HG02610 (cell line): ENCODE measurements at regions not wholly inside any gene's neighbourhood (a gene's known extent, or its start where the extent isn't known, plus 50 kb on each side); places are given as distances from the start of the nearest gene placed in this dataset.
"Not testable (repeated sequence)": the region's sequence is repeated elsewhere in the genome, so short reads cannot be mapped to it uniquely, and the experiment has no call there.

Experiments
- ATAC-seq: cut with Tn5 transposase; IDR thresholded peaks from one replicate; pipeline ENCODE4 v1.9.1; 2021; ENCODE audit warnings: mild to moderate bottlenecking, moderate library complexity; ENCODE audit not compliant: unreplicated experiment

DNA sequence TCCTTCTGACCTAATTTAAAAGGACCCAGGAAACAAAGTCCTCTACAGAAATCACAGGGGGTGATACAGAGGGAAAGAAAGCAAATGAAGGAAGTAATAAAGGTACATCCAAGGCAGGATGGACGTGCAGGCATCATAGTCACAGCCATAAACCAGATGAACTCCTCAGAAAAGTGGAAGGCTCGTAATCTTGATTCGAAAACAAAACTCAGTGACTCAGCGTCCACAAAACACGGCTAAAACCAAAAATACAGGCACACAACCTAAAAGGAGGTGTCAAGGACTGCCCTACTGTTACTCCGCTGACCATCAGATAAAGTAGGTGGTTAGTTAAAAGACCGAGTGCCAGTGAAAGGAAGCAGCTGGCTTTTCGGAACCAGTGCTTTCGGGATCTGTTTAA, 81.5 kb downstream of the TRIM69 start:
- ATAC-seq: not testable (repeated sequence)

DNA sequence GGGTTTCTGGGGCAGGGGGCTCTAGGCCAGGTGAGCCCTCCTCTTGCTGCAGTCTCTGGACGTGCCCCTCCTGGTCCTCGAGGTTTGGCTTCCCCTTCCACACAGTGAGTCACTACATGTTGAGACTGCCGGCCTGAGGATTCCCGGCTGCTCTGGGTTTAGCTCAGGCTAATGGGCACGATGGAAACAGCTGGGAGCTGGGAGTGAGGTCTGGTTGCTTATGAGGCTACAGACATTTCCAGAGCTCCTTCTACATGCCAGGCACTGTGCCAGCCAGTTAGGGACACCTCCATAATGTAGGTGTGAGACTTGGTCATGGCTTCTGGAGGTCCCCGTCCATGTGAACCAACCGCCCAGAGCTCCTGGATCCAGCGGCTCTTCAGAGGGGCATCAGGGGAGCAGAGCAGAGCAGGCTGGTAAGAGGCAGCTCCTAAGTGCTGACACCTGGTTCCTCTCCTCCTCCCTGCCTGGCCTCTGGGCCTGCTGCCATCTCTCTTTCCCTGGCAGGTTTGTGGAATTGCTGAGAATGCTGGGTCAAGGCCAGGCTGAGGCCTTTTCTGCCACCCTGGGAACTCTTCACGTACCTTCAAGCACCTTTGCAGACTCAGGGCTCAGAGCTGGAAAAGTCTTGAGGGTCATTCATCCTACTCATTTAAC, 83.1 kb downstream of the TRIM69 start:
- ATAC-seq: not testable (repeated sequence)

DNA sequence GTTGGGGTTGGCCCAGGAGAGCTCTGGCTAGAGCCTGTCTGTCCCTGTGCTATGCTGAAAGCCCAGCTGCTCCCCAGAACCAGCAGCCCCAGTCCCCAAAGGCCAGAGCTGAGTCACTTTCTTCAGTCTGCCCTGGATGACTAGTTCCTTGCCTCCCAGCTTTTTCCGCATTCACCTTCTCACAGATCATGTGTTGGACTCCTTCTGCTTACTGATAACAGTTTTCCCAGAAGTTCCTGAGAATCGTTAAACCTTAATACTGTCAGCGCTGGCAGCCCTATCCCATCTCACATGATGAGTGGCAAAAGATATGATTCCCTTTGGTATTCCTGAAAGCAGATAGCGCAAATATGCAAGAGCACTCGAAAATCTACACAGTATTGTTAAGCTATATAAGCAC, 84.2 kb downstream of the TRIM69 start:
- ATAC-seq: not testable (repeated sequence)

DNA sequence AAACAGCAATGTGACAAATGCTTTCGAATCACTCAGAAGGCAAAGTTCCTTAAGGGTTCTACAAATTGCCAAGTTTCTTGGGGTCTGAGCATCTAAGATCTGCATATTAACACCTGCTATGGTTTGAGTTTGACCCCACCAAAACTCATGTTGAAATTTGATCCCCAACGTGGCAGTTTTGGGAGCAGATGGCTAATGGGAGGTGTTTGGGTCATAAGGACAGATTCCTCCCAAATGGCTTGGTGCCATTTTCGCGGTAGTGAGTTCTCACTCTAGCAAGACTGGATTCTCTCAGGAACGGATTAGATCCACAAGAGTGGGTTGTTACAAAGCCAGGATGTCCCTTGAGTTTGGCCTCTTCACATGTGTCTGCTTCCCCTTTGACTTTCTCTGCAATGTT, 84.6 kb downstream of the TRIM69 start:
- ATAC-seq: not testable (repeated sequence)

DNA sequence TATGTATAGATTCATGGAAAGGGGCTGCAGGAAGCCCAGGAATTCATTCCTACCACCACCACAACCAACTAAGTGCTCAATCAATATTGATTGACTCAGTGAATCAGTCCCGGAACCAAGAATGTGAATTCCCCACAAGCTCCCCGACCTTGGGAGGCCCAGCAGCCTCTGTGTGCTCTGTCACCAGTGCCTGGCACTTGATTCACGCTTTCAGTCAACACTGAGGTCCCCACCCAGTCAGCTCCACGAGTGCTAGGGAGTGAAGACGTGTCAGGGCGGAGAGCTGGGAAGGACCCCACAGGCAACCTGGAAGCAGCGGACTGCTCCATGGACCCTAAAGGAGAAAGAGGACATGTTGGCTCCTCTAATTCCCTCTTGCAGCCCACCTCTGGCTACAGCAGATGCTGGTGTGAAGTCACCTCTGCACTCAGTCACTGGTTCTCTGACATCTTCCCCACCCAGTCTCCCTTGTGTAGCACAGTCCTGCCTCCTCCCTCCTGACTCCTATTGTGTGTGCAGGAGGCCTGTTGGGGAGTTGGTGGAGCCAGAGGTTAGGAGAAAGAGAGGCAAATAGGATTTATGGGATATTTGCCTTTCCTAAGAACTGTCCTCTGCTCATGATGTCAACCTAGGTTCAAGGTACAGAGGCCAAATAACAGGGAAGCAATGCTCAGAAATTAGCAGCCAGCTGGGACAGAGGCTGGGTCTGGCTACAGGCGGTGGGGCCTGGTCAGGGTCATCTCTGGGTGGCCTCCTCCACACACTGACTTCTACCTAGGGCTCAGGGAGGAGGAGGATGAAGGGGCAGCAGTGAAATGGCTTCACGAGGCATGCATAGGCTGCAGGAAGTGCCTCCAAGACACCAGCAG, 88.2 kb downstream of the TRIM69 start:
- ATAC-seq: not testable (repeated sequence)

DNA sequence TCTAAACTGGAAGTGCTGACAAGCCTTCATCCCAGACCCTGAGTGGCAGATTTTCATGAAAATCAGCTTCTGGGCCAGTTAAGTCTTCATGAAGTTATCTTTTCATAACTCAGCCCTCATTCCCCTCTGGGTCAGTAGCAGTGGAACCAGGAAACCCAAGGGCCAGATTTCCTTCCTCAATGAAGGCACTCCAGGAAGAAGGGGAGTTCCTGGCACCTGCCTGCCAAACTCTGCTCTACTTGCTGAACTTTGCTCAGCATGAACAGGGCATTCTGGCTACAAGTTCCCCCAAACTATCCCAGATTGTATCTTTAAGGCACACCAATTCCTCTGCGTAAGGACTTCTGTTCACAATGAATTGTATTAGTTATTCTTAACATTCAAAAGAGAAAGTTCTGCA, 90.3 kb downstream of the TRIM69 start:
- ATAC-seq: not testable (repeated sequence)

DNA sequence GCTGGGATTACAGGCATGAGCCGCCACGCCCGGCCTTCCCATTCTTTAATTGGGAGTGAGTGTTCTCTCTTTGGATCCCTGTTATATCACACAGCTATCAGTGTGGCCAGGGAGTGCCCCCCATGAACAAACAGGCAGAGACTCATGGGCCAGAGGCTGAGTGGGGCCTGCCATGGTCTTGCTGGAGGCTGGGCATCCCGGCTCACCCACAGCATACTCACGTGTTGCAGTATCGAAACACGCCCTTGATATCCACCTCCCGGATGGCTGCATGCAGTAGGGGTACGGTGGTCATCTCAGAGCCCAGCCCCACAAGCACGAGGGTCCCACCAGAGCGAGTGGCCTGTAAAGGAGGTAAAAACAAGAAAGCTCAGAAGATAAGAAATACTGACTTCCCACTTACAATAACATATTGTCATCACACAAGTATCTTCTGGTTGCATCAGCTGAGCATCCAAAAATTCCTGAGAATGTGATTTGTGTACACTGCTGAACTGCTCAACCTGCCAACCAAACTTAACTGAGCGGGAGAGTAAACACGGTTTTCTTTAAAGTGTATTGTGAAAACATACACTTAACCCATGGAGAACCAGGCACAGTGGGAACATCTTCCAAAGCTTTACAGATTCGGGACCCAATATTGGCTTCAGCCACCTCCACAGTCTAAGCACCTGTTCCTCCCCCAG, 92.0 kb downstream of the TRIM69 start:
- ATAC-seq: not testable (repeated sequence)

DNA sequence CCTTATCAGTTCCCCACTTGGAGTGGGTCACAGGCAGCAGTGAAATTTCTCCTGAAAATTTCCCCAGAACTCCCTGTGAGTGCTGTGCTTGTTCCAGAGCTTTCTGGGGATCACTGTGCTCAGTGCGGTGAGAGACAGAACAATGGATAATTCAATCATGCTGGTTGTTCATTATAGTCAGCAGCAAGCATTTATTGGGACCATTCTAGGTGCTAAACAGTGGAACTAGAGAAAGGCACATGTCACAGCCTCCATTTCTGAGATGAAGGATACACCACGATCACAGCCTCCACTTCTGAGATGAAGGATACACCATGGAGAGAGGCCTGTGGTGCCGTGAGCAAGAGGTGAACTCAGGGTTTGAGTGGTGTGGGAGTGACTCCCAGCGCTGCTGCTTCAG, 92.8 kb downstream of the TRIM69 start:
- ATAC-seq: not testable (repeated sequence)

DNA sequence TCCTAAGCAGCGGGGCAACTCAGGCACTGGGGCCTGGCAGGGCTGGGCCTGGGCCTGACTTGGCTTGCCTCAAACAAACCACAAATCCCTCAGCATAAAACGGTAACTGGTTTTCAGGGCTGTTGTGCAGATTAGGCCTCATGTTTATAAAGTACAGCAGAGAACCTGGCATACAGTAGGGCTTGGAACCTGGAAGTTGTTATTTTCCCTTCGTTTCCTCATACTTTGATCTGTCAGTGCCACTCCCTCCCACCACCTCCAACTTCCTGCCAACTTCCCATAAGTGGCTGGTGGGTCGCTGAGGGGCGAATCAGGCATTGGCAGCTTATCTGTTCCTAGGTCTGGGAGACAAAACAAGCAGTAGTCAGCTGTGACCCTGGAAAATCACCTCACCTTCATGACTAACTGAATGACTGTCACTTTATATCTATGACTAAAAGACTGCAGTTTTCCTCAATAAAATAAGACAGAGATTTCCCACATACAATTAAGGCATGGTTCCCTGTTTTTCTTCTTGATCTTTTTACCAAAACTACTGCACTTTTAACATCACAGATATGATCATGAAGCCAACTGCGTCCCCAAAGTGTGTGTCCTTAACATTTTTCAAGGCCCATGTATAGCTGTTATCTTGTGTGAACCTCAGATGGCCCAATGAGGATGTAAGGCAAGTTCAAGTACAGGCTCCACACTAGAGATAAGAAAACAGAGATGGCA, 94.5 kb downstream of the TRIM69 start:
- not testable (repeated sequence) for ATAC-seq

DNA sequence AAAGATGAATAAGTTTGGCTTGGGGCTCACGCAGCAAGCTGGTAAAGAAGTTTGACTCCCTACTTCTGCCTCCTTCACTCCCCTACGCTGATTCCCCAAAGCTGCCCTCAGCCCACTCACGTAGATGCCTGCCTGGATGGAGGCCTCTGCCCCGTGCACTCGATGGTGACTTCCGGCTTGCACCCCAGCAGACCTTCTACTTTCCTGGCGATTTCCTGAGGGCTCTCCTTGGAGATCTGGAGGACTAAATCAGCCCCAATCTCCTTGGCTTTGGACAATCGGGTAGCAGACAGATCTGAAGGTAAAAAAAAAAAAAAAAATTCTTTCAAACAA, 95.0 kb downstream of the TRIM69 start:
- not testable (repeated sequence) for ATAC-seq

DNA sequence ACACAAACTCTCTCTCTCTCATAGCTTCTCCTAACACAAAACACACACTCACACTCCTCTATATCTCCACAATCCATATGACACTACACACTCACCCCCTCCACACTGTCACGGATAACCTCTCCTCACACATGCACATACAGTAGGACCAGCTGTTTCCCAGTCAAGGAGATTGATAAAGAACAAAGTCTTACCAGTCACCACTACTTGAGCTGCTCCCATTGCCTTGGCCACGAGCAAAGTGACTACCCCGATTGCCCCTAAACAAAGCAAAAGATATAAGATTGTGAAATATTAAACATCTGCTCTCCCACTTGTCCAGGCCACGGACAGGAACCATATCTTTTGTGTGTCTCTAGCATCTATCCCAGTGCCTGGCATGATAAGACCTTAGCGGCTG, 95.8 kb downstream of the TRIM69 start:
- not testable (repeated sequence) for ATAC-seq

DNA sequence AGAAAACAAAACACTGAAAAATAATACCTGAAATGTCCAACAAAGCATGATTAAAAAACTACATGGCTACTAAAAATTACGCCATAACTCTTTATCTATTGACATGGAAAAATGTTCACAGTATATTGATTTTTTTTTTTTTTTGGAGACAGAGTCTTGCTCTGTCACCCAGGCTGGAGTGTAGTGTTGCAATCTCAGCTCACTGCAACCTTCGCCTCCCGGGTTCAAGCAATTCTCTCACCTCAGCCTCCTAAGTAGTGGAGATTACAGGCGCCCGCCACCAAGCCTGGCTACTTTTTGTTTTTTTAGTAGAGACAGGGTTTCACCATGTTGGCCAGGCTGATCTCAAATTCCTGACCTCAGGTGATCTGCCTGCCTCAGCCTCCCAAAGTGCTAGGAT, 96.8 kb downstream of the TRIM69 start:
- not testable (repeated sequence) for ATAC-seq

DNA sequence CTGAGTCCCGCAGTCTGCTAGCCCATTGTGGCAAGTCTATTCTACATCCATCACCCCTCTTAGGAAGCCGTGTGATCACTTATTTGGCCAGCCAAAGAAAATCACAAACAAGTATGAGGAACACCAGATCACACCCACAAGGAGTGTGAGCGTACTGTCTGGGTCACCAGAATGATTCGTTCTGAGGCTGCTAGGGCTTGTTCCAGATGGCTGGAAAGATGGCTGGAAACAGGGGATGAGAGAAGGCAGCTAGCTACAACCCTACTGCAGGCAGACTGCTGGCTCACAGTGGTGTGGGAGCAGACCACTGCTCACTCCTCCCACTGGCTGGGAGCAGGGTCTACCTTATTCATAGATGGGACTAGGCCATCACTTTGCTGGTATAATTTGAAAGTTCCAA, 97.4 kb downstream of the TRIM69 start:
- not testable (repeated sequence) for ATAC-seq

DNA sequence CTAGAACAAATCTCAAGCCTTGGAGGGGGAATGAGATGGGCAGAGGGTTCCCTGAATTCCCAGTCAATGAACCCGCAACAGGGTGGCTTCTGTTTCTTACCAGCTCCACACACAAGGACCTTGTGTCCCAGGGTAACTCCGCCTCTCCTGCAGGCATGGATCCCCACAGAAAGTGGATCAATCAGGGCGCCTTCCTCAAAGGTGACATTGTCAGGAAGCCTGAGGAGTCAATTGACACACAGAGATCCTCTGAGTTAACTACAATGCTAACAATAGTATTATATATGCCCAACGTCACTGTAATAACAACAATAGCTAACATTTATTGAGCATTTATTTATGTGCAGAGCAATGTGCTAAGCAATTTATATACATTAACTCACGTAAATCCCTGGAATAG, 98.8 kb downstream of the TRIM69 start:
- not testable (repeated sequence) for ATAC-seq

DNA sequence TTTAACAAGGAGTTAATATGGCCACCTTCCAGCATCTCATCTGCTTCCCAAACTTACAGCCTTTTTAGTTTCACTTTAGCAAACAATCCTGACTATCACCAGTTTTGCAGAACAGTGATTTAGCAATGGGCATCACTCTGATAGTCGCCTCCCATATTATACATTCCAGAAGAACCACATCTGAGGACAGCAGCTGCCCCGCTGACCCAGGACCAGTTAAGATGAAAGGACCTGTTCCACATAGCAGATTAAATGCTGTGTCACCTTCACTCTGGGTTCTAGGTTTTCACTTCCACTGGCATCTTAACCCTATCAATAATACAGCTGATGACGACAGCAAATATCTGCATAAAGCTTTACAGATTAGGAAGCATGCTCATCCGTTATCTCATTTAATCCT, 99.8 kb downstream of the TRIM69 start:
- no peak for ATAC-seq

DNA sequence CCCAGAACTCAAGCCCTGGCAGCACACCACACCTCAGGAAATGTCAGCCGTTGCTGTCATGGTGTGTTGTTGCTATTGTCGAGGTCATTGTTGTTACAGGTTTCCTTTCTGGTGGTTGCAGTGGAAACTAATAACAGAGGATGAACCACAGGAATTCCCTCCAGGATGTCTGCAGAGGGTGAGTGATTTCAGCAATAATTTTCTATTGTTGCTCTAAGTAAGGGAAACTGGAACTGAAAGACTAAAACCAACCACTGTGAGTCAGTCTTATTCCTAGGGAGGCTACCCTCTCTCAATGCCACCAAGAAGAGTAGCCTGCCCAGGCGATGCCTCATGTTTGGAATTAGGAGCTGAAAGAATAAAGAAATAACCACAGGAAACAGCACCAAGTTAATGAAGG, 102.6 kb downstream of the TRIM69 start:
- peak; percentile 75 for ATAC-seq

DNA sequence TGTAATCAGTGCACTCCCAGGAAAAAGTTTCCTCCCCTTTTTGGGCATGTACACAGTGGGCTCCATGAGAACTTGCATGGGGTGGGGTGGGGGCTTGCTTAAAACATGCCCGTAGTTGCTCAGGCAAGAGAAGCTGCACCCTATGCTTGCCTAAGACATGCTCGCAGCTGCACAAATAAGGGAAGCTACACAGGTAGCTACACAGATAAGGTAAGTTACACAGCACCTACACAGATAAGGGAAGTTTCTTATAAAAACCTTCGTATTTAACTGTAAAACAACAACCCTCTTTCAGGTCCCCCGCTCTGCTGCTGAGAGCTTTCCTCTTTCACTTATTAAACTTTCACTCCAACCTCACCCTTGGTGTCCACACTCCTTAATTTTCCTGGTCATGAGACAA, 105.4 kb downstream of the TRIM69 start:
- not testable (repeated sequence) for ATAC-seq

DNA sequence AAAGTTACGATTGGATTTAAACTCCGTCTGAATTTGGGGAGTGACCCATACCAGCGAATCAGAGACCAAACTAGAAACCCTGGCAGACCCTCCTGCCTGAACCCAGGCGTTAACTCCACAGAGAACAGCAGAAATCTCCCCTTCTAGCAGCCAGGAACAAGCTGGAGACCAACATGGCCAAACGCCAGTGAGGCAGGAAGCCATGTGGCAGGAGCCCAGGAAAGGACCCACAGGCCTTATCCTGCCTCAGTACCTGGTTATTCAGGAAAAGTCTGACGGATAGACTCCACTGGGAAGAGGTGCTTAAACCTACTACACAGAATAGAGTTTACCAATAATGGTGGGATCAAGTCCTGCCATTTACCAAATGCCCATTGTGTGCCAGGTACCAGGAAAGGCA, 106.6 kb downstream of the TRIM69 start:
- ATAC-seq: not testable (repeated sequence)

DNA sequence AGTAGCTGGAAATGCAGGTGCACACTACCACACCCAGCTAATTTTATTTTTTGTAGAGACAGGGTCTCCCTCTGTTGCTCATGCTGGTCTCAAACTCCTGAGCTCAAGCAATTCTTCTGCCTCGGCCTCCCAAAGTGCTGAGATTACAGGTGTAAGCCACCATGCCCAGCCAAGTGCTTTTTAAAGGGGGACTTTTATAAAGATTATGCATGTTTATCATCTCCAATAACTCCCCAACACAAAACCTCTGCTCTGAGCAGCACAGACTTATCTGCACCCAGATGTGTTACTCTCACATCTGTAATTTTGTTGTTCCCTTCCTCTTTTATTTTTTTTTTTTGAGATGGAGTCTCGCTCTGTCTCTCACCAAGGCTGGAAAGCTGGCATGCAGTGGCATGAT, 108.6 kb downstream of the TRIM69 start:
- not testable (repeated sequence) for ATAC-seq

DNA sequence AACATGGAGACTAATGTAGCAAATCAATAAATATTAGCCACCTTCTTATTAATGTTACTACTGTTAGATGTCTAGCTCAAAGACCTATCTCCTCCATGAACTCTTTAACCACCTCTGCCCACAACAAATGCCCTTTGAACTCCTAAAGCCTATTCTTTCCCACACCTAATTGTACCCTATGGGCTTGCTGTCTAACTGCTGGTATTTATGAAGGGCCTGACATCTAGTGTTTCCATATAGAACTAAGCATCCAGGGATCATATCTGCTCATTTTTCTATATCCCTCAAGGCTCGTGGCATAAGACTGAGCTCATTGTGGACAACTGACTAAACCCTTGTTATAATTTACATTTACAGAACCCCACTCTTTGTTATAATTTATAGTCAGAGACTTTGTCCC, 109.8 kb downstream of the TRIM69 start:
- not testable (repeated sequence) for ATAC-seq

DNA sequence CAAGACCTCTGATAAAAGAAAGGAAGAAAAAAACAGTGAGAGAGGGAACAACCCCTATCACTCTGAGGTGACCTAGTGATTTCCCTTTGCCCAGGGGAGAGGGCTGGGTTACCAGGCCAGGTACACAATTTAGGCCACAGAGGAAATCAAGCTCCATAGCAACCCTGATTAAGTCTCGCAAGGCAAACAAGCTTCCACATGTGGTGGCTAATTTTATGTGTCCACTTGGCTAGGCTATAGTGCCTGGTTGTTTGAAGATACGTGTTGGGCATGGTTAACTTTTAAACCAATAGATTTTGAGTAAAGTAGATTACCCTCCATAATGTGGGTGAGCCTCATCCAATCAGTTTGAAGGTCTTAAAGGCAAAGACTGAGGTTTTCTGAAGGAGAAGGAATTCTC, 108.9 kb upstream of the TERB2 start:
- not testable (repeated sequence) for ATAC-seq
